ENCODE measurements at regions not wholly inside any gene's neighbourhood (a gene's known extent, or its start where the extent isn't known, plus 50 kb on each side); places are given as distances from the start of the nearest gene placed in this dataset.
A peak's percentile ranks its signal among the peaks of the same experiment; 100 is the strongest.

DNA sequence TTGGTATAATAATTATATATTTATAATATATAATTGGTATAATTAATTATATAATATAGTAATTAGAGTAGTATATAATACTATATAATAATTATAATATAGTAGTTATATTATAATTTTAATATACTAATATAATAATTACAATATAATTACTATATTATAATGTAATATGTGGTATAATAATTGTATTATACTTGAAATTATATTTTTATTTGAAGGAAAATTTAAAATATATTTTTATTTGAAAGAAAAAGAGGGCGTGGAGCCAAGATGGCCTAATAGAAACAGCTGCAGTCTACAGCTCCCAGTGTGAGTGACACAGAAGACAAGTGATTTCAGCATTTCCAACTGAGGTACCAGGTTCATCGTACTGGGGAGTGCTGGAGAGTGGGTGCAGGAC, 365.9 kb downstream of the MMUT start:
- DNase-seq: no peak

DNA sequence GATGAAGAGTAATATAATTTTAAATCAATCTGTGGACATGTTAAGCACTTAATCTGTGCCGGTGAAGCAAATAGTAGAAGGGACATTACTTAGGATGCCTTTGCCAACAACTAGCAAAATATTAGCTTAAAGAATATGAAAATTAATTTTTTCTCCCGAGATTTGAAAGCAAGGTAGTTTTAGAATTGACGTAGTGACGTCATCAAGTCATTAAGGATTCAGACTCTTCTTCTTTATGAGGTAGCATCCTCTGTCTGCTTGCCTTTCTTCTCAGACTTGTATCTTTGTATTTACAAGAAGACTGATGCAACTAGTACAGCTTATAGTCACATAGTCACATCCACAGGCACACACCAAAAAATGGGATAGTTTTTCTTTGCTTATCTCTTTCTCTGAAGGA, 374.4 kb downstream of the MMUT start:
- DNase-seq: no peak

DNA sequence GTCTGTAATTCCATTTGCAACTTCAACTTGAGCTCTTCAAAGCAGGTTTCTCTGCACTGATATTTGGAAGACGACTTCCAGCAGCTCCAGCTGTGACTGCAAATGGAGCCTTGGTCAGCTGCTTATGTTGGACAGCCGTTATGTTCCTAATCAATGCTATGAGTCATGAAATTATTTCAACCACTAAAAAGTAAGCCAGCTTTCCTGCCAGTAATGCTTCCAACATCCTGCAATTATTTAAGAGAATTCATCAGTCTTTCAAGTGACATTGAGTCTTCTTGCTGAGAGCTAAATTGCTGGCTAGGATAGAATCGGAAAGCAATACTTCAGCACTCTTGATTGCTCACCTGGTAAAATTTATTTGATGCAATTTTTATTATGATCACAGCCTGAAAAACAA, 375.7 kb downstream of the MMUT start:
- DNase-seq: no peak

DNA sequence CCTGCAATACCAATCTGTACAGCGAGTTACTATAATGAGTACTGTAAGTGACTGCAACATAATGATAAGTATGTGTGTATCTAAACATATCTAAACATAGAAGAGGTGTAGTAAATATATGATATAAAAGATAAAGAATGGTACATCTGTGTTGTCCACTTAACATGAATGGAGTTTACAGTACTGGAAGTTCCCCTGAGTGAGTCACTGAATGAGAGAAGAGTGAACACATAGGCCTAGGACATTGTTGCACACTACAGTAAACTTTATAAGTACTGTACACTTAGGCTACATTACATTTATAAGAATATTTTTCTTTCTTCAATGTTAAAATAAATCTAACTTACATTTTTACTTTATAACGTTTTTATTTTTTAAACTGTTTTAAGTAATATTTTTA, 380.4 kb downstream of the MMUT start:
- peak; percentile 6 for DNase-seq

DNA sequence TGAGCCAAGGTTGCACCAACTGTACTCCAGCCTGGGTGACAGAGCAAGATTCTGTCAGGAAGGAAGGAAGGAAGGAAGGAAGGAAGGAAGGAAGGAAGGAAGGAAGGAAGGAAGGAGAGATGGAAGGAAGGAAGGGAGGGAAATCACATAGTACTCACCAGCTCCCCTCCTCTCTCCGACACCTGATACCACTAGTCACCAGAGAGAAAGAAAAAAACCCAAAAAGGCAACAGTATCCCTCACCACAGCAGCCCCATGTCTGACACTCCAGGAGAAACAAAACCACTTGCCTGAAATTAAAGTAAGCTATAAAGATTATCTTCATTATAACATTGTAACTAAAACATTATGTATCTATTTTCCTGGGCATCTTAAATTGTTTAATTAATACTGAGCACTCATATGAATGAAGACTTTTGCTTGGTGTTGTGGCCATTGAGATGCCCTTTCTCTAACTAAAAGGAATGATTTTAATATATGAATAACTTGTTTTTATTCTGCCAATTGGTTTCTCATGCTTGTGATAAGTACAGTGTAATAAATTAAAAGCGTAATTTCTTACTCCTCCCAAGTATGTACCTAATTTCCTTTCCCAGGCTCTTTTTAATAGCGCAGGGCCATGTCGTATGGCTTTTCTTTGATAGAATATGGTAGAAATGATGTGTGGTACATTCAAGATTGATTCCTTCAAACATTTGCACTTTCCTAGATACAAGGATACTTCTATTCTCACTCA, 390.0 kb downstream of the MMUT start:
- no peak for DNase-seq

DNA sequence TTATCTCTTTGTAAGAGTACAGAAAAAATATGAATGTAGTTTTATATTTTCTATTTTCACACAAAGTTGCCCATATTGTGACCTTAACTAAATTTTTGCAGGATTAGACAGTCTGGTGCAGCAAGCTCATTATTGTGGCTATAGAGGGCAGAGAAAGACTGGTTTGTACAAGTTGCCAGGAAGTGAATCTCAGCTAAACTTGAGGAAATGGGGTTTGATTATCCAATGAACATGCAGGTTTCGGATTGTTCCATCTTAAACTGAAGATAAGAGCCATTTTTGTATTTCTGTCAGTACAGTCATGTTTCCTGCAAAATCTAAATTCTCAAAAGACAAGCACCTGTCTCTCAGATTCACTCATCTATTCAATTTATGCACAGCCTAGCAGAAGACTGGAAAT, 390.9 kb downstream of the MMUT start:
- peak; percentile 25 for DNase-seq

DNA sequence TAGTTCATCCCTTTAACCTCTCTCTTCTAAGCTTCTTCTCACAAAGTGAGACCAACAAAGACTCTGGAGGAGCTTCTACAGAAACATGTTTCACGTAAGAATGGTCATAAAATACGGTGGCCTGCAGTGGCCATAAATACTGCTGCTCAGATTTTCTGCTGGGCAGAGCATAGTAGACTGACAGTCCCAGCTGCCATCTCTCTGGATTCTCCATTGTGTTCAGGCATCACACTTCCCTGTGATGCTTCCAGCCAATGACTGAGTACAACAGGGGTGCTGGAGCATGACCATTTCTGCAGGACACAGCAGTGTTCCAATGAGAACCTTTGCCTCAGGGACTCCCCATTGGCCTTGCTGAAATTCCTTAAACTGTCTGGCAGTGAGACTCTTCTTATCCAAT, 392.6 kb downstream of the MMUT start:
- DNase-seq: no peak

DNA sequence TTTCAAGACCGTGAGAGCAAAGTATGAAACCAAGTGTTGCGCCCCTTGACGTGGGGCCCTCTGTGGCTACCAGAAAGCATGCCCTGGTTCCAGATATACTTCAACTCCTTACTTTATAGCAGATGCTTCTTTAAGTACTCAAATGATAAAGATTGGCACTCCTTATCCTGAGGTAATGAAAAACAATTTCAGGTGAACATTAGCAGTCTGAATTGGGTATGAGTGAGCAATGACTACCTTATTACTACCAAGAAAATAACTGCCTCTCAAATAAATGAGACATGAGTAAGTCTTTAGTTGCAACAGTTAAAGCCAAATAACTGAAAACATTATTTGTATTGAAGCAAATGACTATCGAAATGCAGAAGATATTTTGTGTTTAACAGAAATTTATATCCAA, 408.7 kb downstream of the MMUT start:
- no peak for DNase-seq

DNA sequence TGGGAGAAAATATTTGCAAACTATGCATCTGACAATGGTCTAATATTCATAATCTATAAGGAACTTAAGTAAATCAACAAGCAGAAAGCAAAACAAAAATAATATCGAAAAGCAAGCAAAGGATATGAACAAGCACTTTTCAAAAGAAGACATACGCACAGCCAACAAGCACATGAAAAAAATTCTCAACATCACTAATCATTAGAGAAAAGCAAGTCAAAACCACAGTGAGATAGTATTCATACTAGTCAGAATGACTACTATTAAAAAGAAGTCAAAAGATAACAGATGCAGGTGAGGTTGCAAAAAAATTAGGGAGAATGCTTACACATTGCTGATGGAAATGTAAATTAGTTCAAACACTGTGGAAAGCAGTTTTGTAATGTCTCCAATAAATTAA, 410.2 kb downstream of the MMUT start:
- DNase-seq: no peak

DNA sequence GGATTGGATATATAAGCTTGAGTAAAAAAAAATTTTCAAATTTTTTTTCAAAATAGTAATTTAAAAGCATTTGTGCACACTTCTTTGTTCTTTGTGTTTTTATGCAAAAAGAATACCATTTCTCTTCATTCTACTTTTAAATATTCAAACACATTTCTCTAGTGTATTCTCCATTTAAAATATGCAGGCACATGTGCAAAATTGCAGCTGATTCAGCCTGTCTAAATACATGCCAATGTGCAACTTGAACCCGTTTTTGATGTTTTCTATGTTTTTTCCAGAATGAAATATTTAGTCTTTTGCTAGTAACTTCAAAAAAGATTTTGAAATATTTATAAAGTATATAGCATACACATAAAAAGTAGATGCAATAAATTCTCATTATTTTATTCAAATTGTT, 411.8 kb downstream of the MMUT start:
- DNase-seq: no peak

DNA sequence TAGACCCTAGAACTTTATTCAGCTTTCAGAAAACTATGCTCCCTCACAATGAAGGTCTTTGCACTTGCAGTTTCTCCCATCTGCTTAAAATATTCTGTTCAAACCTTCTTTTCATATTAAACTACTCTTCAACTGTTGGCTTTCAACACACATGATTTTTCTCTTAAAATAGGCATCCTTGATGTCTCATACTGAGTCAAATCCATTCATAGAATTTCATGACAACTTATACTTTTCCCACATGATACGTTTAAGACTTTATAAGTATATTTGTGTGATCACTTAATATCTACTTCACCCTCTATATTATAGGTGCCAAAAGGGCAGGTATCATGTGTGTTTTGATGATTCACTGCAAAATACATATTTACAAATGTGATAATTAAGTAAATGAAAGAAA, 412.5 kb downstream of the MMUT start:
- no peak for DNase-seq

DNA sequence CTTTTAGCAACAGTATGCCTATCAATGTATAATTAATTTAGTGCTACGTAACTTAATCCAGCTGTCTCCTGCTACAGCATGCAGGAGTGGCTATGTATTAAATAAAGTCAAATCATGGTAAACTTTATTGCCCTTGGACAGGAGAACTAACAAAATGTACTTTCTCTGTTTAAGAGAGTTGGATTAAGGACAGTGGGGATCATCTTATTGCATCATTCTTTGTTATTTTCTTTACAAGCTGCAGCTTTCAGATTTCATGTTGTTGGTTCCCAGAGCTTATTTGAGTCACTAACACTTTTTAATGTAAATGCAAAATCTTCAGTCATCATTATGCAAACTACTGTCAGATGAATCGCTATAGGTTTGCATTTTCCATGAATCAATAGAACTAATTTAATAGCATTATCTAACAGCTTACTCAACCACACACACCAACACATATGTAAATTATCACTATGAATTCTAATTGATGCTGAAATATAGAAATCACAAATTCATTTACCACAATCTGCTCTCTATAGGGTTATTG, 424.7 kb downstream of the MMUT start:
- DNase-seq: no peak

DNA sequence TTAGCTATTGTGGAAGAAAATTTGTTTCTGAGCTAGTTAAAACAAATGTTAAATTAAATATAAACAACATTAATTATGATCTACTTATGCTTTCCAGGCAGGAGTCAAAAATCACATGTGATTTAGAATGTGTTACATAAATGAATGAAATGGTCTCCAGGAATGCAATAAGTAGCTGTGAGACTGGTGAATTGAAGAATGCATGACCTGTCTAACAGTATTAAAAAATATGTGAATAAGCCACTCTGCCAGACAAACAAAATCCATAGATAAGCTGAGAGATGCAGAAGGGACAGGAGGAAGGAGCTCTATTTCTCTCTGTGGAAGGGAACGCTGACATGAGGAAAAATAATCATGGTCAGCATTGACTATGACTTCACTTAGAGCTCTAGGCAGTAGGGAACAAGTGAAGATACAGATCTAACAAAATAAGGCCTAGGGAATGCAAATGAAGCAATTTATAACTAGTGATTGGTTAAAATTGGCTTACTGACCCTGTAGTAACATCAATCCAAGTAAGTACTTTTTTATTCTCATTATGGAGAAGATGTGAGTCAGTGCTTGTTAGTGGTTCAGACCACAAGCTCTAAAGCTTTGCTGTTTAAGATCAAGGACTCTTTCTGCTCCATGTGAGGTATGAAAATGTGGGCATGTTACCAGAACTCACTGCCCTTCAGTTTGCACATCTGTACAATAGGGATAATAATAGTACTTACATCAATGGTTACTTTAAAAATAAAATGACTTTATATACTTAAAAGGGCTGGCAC, 432.6 kb downstream of the MMUT start:
- peak; percentile 10 for DNase-seq

DNA sequence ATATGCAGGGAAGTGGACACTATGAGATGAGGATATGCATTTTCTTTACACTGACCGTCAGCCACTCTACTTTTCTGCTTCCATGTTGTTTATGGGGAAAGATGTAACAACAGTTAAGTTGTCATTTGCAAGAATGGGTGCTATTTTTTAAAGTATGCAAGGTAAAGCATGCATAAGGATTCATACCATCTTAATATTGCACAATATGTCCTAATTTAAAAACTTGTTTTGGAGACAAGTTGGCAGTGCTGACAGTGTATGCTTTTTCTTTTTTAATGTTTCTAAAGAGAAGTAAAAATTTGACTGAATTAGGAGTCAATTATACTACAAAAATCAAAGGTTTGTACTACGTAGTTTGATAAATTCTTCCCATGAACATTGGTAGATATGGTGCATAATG, 435.4 kb downstream of the MMUT start:
- no peak for DNase-seq

DNA sequence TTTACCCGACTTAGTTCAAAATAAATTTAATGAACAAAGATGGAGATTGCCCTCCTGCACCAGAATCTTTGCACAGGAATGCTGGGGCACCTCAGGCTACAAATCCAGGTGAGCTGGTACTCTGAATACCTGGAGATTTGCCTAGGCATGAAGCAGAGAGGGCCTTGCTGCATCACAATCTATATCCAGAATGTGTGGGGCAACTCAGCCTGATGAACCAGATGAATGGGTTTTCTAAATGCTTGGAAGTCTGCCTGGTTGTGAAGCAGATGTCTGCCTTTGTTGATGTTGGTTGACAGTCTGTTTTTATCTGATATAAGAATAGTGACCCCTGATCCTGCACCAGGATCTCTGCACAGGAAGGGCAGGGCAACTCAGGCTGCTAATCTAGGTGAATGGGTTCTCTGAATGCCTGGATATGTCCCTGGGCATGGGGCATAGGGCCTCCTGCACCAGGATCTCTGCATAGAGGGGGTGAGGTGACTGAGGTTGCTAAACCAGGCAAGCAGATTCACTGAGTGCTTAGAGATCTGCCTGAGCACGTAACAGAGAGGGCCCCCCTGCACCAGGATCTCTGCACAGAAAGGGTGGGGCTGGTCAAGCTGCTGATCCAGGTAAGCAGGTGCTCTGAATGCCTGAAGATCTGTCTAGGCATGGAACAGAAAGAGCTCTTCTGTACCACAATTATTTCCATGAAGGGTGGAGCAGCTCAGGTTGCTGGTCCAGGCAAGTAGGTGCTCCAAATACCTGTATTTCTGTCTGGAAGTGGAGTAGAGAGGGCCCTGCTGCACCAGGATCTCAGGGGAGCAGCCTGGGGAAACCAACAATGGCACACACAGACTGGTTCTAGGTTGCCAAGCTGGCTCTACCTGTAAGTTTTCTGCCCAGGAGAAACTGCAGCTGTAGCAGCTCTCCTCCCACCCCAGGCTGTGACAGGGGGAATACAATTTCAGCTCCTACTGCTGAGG, 437.5 kb downstream of the MMUT start:
- no peak for DNase-seq

DNA sequence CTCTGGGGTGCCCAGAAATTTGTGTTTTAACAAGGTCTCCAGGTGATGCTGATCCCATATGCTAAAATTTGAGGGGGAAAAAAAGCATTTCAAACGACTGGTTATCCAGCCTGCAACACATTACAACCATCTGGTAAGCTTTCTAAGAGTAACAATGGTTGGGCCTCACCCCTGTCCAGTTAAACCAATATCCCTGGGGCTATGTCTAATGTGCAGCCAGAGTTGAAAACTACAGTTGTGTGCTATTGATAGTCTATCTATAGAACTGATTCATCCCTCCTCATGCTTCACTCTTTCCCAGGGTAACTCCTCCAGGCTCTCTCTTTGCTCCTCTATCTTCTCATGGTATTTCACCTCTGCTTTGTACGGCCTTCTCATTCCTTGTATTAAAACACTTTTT, 458.3 kb downstream of the MMUT start:
- DNase-seq: no peak

DNA sequence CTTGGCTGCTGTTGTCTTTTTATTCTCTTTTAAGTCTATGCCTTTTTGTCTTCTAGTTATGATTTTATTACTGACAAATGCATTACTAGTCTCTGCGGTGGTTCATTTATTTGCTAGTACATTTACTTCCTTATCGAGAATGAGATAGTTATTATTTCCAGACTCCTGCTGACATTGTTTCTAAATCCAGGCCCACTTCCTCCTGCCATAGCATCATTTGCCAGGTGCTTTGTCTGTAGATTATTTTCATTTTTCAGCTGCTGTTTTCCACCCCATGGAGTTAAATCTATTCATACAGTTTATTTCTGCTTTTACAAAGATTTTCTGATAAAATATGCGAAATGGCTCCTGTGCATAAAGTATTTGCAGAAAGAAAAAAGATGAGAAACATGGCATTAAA, 459.7 kb downstream of the MMUT start:
- DNase-seq: no peak

DNA sequence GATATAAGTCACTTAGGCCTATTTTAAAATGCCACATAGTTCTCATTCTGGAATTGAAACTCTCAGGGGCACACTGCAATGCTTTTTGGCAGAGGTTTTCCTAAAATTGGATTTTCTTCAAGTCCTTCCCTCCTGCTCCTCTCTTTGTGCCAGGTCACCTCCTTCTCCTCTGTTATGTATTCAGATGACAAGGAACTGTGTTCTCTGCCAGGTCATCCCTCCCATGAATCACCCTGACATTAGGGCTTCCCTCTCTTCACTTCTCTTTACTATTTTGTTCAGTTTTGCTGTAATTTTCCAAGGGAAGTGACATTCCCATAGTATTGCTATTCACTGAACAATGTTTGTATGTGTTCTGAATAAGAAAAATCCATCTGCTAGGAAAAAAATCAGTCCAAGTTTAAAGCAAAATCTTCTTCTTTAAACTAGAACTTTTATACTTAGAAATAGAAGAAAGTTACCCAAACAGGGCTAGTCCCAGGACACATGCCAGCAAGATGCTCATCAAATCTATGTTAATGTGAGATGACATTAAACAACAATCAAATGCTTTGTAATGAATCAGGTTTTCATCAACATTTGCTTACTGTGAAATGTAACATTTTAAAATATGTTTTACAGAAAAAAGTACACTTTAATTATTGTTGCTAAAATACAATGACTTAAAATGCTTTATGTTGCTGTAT, 461.1 kb downstream of the MMUT start:
- peak; percentile 32 for DNase-seq

DNA sequence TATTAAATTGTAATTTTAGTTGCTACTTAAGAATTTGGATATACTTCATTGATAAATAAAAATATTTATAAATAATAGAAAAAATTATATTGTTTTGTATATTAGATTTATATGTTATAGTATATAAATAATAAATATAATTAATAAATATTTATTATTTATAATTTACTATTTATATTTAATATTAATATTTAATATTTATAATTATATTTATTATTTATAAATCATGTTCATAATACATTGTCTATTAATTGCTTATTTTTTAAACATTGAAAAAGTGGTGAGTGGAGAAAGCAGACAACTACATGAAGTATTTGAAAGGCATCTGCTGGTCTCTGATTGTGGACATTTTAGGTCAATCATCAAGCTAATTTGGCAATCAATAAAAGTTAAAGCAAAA, 464.5 kb downstream of the MMUT start:
- DNase-seq: no peak

DNA sequence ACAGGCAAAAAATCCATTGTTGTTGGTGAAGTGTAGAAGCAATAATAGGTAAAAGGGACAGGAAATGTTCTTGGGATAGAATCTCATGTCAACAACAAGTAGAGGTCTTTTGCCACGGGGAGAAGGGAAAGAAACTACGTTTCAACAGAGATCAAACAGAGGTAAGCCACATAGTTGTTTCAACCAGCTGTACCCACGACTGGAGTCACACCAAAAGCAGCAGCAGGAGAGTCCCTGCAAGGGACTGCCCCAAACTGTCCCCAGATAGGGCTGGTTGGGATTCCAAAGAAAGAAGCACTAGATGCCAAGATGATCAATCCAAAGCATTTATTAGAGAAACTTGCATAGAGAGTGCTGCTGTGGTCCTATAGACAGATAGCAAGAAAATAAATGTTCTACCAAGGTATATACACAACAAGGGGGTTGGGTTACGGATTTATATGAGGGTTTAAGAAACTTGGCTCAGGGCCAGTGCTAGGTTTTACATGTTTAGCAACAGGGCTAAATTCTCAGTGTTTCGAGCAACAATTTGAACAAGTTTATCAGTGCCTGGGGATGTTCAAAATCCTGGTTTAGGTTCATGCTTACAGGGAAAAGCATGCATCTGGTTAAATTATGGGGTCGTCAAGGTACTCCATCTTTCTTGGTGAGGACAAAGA, 466.5 kb downstream of the MMUT start:
- DNase-seq: no peak

DNA sequence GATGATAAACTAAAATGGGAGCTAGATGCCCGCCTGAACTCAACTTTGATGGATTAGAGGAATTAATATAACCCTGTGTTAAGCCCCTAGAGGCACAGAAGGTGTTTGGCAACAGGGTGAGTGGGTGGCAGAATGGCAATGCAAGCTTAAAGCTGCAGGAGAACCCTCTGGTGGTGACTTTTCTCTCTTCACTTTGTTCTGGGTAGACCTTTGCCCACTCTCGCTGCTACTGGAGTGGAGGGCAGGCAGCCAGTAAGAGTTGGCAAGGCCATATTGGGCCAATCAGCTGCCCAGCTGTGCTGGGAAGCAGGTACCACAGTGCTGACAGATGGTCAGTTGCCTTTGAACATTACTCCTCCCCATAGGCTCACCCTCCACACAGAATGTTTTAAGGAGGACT, 468.2 kb downstream of the MMUT start:
- no peak for DNase-seq

DNA sequence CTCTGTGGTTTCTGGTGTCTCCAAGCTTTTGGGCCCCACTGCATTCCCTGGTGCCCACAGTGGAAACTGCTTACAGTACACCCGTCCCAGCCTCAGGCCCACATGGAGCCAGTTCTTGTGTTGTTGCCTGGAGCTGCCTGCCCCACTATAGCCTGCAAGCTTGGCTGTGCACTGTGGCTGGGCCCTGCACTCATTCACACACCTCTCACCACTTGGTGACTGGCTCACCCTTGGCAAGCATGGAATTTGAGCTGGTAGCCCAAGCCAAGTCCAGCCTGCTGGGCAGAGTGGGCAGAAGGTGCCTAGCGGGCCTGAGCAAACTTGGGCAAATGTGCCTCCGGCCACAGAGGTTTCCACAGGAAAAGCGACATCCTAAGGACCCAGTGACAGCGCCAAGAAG, 472.3 kb downstream of the MMUT start:
- DNase-seq: peak; percentile 10
